ENCODE measurements at regions not wholly inside any gene's neighbourhood (a gene's known extent, or its start where the extent isn't known, plus 50 kb on each side); places are given as distances from the start of the nearest gene placed in this dataset.

DNA sequence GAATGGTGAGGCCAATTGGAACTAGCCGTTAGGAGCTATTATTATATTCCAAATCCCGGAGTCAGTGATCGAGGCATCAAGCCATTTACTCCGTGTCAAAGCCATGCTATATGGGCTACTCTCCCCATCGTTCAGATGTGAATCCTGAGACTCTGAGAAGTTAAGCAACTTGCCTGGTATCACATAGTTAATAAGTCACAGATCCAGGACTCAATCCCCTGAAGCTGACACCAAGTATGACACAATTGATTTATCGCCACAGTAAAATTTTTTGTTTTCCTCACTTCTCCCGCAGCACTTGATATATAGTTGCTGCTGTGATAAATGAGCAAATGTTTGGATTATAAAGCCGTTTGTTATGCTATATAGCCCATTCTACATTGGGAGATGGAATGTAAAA, 50.8 kb upstream of the TSHZ2 start:
- Mint-ChIP-seq H3K36me3 (peaks cover 7% of the 10 kb centered on the region), H3K4me3 (no peak overlapping the region), H3K4me1 (ENCODE audit: low read depth) (peaks cover 5% of the 10 kb centered on the region), H3K27me3 (peaks cover 6% of the 10 kb centered on the region), H3K27ac (no peak overlapping the region), H3K9me3 (ENCODE audit: low read depth) (no peaks in the 10 kb centered on the region)

DNA sequence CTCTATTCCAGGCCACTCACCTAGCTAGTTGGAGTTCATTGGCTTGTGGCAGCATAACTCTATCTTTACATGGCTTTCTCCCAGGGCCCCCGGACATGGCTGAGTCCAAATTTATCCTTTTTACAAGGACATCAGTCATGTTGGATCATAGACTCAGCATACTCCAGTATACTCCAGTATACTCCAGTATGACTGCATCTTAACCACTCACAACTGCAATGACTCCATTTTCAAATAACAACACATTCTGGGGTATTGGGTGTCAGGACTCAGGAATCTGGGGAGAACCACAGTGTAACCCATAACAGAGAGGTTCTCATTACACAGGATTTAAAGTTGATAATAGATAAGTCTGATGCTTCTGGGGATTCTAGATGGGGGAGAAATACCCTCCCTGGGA, 53.8 kb upstream of the TSHZ2 start:
- Mint-ChIP-seq H3K4me3 (no peak overlapping the region), H3K4me1 (ENCODE audit: low read depth) (peaks cover 4% of the 10 kb centered on the region), H3K36me3 (peaks cover 6% of the 10 kb centered on the region)

DNA sequence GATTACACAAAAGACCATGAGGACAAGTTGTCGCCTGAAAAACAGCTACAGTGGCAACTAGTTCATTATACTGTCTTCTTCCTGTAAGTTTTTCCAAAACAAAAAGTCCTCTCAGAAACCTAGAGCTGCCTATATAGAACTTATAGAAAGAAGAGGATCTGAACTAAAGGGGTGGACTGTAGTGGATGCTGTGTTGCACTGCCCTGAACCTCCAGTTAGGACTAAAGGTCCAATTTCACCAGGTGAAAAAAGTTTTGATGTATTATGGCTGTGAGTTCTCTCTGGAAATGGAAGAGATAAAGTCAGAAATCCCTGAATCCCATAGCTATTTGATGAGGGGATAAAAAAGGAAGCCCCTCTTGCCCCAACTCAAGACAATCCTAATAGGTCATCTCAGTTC, 56.6 kb upstream of the TSHZ2 start:
- Mint-ChIP-seq H3K27me3 (peaks cover 3% of the 10 kb centered on the region), H3K27ac (no peak overlapping the region), H3K4me1 (ENCODE audit: low read depth) (no peaks in the 10 kb centered on the region), H3K4me3 (no peak overlapping the region), H3K9me3 (ENCODE audit: low read depth) (peaks cover 3% of the 10 kb centered on the region), H3K36me3 (peaks cover 3% of the 10 kb centered on the region)

More for the DNA sequence above, 53.8 kb upstream of the TSHZ2 start:
- Mint-ChIP-seq H3K9me3 (ENCODE audit: low read depth) (peaks cover 3% of the 10 kb centered on the region), H3K27me3 (peaks cover 7% of the 10 kb centered on the region), H3K27ac (no peak overlapping the region)

DNA sequence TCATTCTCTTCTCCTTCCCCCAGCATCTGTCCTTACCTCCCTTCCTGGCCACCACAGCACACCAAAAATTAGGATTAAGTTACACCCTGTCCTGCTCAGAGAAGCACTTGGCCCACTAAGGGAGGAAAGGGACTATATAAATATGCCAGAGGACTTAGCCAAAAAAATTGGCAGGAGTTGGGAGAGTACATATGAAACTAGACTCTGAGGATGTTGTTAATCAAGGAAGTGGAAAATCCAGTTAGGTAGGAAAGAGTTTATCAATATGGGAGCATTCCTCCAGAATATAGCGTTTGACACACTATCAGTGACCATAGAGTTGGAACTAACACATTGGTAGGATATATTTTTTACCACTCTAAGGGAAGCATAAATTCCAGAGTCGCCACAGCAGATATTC, 57.3 kb upstream of the TSHZ2 start:
- Mint-ChIP-seq H3K4me1 (ENCODE audit: low read depth) (no peaks in the 10 kb centered on the region), H3K27me3 (peaks cover 3% of the 10 kb centered on the region), H3K9me3 (ENCODE audit: low read depth) (peaks cover 3% of the 10 kb centered on the region), H3K27ac (no peak overlapping the region), H3K4me3 (no peak overlapping the region), H3K36me3 (peaks cover 3% of the 10 kb centered on the region)

DNA sequence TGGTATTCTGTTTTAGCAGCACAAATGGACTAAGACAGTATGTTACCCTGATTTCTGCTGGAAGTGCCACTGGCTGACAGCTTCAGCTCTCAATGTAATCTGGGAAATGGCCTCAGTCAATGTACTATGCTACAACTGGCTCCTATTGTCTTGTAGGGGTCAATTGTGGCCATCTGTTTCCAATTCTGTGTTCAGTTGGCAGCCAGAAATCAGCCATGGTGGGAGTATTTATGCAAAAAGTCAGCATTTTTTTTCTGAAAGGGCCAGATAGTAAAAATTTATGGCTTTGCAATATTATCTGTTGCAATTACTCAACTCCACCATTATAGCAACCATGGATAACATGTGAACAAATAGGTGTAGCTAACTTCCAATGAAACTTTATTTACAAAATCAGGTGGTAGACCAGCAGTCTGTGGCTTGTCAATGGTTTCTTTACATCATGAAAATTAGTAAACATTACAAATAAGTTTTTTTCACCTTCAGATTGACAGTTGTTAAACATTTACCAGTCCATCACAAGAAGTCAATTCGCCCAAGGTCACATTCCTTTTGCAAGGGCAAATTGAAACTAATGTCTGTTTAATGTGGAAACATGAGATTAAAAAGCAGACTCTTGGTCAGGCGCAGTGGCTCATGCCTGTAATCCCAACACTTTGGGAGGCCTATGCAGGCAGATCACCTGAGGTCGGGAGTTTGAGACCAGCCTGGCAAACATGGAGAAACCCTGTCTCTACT, 58.3 kb upstream of the TSHZ2 start:
- Mint-ChIP-seq H3K27ac (no peak overlapping the region), H3K27me3 (peaks cover 3% of the 10 kb centered on the region), H3K4me3 (no peak overlapping the region), H3K36me3 (peaks cover 6% of the 10 kb centered on the region), H3K4me1 (ENCODE audit: low read depth) (no peaks in the 10 kb centered on the region), H3K9me3 (ENCODE audit: low read depth) (peaks cover 3% of the 10 kb centered on the region)

DNA sequence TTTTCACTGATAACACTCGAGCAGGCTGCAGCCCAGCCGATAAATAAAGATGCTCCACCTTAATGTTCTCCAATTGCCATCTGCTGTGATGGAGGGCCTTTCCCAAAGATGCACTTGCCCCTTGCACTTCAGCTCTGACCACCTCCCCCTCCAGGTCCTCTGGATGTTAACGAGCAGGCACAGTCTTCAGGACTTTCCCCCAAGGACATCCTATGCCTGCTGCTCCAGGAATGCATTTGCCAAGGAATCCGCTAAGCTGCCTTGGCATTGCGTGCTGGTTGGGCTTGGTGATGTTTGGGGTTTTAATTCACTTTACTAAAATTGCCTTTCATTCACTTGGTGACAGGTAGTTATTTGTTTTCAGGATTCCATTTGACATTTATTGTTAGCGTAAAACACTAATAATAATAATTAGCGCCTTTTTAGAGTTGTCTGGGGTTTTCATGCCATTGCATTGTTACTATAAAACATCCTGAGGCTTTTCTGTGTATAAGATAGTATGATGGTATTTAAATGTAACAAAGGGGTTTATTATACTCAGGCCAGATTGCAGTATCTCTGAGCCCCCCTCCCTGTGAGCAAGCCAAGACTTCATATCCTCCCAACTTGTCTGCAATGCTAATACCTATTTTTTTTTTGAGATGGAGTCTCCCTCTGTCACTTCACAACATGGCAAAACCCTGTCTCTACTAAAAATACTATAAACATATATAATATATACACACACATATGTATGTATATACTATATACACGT, 66.7 kb upstream of the TSHZ2 start:
- H3K4me1 Mint-ChIP-seq (ENCODE audit: low read depth): no peaks in the 10 kb centered on the region
- peaks cover 3% of the 10 kb centered on the region for H3K9me3 Mint-ChIP-seq (ENCODE audit: low read depth)
- peaks cover 12% of the 10 kb centered on the region for H3K27me3 Mint-ChIP-seq
- H3K36me3 Mint-ChIP-seq: peaks cover 4% of the 10 kb centered on the region
- no peak overlapping the region for H3K4me3 Mint-ChIP-seq
- no peak overlapping the region for H3K27ac Mint-ChIP-seq

DNA sequence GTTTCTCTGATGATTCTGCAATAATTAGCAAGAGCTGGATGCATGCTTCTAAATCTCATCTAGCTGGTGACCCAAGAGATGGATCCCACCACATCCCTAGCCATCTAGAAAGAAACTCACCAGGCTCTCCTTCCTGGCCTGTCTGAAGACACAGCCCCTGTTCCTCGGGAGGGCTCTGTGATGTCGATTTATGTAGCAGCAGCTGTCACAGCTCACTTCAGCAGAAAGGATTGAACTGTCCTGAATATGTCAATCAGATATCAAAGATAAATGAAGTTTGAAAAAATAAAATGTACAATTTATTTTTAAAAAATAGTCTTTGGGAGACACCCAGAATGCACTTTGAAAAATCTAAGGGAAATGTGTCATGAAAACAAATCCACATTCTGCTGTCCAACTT, 67.3 kb upstream of the TSHZ2 start:
- Mint-ChIP-seq H3K9me3 (ENCODE audit: low read depth) (peaks cover 3% of the 10 kb centered on the region), H3K27me3 (peaks cover 12% of the 10 kb centered on the region), H3K27ac (no peak overlapping the region), H3K4me1 (ENCODE audit: low read depth) (no peaks in the 10 kb centered on the region), H3K4me3 (no peak overlapping the region), H3K36me3 (peaks cover 4% of the 10 kb centered on the region)

DNA sequence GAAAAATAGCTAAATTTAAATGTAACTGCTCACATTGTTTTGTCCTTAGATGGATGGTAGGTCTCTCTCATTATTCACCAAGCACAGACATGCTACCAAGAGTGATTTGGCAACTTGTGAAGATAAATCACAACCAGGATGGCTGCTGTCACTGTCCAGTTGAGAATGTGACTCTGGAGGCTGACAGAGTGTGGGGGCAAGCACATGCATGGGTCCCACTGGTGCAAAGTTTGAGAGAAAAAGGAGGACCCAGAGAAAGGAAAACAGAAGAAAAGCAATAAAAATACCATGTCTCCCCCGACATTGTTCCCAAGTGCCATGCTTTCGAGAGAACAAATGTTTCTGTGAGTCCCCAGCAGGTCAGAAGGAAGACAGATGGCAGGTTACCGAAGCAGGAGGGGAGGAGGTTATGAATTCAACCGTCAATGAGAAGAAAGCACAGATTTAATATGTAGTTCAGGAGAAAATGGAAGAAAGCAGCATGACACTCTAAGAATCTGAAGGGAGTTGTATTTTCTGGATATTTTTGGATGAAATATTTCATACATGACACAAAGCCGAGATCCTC, 73.0 kb upstream of the TSHZ2 start:
- Mint-ChIP-seq H3K36me3 (peaks cover 2% of the 10 kb centered on the region), H3K4me1 (ENCODE audit: low read depth) (no peaks in the 10 kb centered on the region), H3K27me3 (peaks cover 10% of the 10 kb centered on the region), H3K9me3 (ENCODE audit: low read depth) (peaks cover 3% of the 10 kb centered on the region), H3K27ac (no peak overlapping the region), H3K4me3 (no peak overlapping the region)

DNA sequence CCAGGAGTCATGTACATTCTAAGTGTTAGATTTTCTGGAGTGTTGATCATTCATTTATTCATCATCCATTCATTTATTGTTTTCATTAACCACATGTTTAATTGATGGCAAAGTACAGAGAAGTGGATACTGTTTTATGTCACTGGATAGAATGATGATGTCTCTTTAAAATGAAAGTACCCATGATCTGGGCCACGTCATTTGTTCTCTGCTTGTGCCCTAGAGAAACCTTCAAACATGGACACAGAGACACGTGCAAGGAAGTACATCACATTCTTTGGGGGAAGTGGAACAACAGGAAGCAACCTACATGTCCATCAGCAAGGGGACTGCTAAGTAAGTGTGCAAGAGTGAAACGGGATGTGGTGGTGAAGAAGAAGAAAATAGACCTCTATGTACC, 75.8 kb upstream of the TSHZ2 start:
- H3K27me3 Mint-ChIP-seq: peaks cover 2% of the 10 kb centered on the region
- no peaks in the 10 kb centered on the region for H3K4me1 Mint-ChIP-seq (ENCODE audit: low read depth)
- no peaks in the 10 kb centered on the region for H3K36me3 Mint-ChIP-seq
- no peak overlapping the region for H3K27ac Mint-ChIP-seq
- no peak overlapping the region for H3K4me3 Mint-ChIP-seq
- no peaks in the 10 kb centered on the region for H3K9me3 Mint-ChIP-seq (ENCODE audit: low read depth)

DNA sequence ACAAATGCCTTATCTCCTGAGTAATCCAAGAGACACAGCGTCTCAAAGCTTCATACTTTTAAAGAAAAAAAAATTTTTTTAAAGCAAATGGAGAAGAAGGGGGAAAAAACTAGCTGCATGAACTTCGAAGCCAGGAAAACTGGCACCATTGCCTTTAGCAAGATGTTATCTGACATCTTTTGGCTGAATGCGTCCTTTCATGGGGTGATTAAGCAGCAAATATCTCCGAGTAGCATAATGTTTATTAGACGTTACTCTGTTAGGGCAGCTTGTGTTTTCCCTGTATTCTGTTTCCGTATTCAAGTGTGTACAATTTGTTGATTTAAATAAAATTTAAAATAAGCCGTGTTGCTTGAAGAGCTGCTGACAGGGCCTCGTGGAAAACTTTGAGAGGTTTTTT, 76.5 kb upstream of the TSHZ2 start:
- H3K36me3 Mint-ChIP-seq: peaks cover 4% of the 10 kb centered on the region
- H3K27me3 Mint-ChIP-seq: peaks cover 2% of the 10 kb centered on the region
- no peaks in the 10 kb centered on the region for H3K4me1 Mint-ChIP-seq (ENCODE audit: low read depth)
- H3K4me3 Mint-ChIP-seq: no peak overlapping the region
- H3K9me3 Mint-ChIP-seq (ENCODE audit: low read depth): peaks cover 5% of the 10 kb centered on the region
- no peak overlapping the region for H3K27ac Mint-ChIP-seq

DNA sequence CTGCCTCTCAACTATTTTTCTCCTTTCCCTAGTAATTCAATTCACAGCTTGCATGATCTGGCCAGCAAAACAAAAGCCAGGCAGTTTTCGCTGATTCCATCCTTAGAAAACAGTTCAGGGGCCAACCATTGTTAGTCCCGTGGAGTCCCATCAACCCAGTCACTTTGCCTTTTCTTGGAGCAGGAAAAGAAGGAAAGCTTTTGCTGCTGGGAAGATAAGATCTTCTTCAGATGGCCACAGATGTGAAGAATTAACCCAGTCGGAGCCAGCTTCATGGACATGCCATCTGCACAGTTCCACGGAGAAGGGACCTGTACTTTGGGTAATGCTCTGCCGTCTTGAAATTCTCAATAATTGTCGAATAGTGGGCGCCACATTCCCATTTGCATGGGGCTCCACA, 76.9 kb upstream of the TSHZ2 start:
- Mint-ChIP-seq H3K4me3 (no peak overlapping the region), H3K36me3 (peaks cover 4% of the 10 kb centered on the region), H3K9me3 (ENCODE audit: low read depth) (peaks cover 5% of the 10 kb centered on the region), H3K4me1 (ENCODE audit: low read depth) (no peaks in the 10 kb centered on the region), H3K27ac (no peak overlapping the region), H3K27me3 (peaks cover 2% of the 10 kb centered on the region)

DNA sequence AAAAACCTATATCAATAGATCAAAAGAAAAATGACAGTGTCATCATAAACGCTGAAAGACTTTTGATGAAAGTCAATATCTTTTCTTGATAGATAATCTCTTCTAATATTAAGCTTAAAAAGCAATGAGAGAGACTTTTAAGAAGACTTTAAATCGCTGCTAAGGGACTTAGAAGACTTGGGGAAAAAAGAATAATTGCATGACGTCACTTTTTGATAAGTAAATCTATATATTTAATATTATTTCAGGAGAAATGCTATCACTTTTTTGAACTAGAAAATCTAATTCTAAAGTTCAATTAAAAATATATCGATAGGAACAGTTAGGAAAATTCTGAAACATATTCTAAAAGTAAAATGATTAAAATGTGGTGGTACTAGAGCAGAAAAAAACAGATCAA, 78.7 kb upstream of the TSHZ2 start:
- no peaks in the 10 kb centered on the region for H3K4me1 Mint-ChIP-seq (ENCODE audit: low read depth)
- peaks cover 5% of the 10 kb centered on the region for H3K9me3 Mint-ChIP-seq (ENCODE audit: low read depth)
- H3K36me3 Mint-ChIP-seq: peaks cover 6% of the 10 kb centered on the region
- H3K27ac Mint-ChIP-seq: no peak overlapping the region
- H3K27me3 Mint-ChIP-seq: peaks cover 2% of the 10 kb centered on the region
- H3K4me3 Mint-ChIP-seq: no peak overlapping the region

DNA sequence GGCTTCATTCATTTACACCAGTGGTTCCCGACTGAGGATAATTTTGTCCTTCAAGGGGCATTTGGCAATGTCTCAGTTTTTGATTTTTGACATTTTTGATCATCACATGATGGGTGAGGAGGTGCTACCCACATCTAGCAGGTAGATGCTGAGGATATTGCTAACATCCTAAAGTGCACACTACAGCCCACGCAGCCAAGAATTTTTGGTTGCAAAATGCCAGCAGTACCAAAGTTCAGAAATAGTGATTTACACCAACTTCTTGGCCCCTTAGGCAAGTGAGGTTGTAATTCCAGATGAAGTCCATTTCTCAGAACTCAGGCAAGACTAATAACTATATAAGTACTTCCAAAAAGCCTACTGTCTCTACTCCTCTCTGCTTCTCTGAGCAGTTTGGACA, 80.1 kb upstream of the TSHZ2 start:
- no peaks in the 10 kb centered on the region for H3K4me1 Mint-ChIP-seq (ENCODE audit: low read depth)
- no peak overlapping the region for H3K4me3 Mint-ChIP-seq
- peaks cover 2% of the 10 kb centered on the region for H3K27me3 Mint-ChIP-seq
- peaks cover 5% of the 10 kb centered on the region for H3K9me3 Mint-ChIP-seq (ENCODE audit: low read depth)
- peaks cover 6% of the 10 kb centered on the region for H3K36me3 Mint-ChIP-seq
- no peak overlapping the region for H3K27ac Mint-ChIP-seq

DNA sequence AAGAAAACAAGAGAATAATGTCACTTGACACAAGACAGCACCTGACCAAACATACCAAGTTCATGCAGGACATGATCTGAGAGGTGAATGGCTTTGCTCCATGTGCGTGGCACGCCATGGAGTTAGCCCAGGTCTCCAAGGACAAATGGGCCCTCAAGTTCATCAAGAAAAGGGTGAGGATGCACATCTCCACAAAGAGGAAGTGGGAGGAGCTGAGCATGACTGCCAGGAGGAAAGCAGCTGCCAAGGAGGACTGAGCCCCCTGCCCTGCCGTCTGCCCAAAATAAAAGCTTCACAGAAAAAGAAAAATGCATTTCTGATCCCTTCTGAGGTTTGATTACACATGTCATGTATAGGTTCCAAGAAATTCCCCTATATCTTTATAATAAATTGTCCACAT, 82.0 kb upstream of the TSHZ2 start:
- Mint-ChIP-seq H3K36me3 (peaks cover 6% of the 10 kb centered on the region), H3K4me1 (ENCODE audit: low read depth) (no peaks in the 10 kb centered on the region), H3K9me3 (ENCODE audit: low read depth) (peaks cover 5% of the 10 kb centered on the region), H3K4me3 (no peak overlapping the region), H3K27me3 (peaks cover 4% of the 10 kb centered on the region), H3K27ac (no peak overlapping the region)

DNA sequence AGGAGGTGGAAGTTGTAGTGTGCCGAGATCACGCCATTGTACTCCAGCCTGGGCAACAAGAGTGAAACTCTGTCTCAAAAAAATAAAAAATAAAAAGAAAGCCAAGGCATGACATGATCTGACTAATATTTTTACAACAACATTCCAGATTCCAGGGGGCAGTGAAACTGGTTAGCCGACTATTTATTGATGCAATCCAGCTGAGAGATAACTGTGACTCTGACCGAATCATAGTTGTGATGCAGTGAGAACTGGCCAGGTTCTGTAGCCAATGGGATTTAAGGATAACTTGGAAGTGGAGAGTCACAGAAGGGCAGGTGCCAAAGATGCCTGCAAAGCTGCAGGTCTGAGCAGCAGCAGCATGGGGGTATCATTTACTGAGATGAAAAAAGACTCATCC, 82.9 kb upstream of the TSHZ2 start:
- peaks cover 3% of the 10 kb centered on the region for H3K27me3 Mint-ChIP-seq
- peaks cover 5% of the 10 kb centered on the region for H3K9me3 Mint-ChIP-seq (ENCODE audit: low read depth)
- no peaks in the 10 kb centered on the region for H3K4me1 Mint-ChIP-seq (ENCODE audit: low read depth)
- no peak overlapping the region for H3K4me3 Mint-ChIP-seq
- H3K36me3 Mint-ChIP-seq: peaks cover 6% of the 10 kb centered on the region
- H3K27ac Mint-ChIP-seq: no peak overlapping the region
